ENCODE measurements at regions not wholly inside any gene's neighbourhood (a gene's known extent, or its start where the extent isn't known, plus 50 kb on each side); places are given as distances from the start of the nearest gene placed in this dataset.
A peak's percentile ranks its signal among the peaks of the same experiment; 100 is the strongest.

DNA sequence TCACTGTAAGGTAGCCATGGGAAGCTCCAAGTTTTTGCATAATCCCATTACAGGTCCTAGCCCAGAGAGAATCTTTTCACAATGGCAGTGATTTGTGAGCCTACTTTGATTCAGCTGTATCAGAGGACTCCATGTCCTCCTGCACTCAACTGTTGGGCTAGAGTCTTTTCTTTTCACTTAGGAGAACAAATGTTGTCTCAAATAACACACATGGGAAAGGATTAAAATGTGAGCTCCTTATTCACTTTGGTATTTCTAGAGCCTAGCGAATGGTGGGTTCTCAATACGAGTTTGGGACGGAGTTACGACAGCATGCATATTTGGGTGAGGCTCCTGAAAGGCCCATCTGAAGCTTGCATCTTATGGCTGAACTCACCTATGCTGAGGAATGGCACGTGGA lies 183.5 kb upstream of the STEAP4 start:
- DNase-seq: no peak
- Mint-ChIP-seq H3K4me3 (no peak overlapping the region), H3K27ac (peak overlapping the region in 1 of 3 experiments; percentile 29; a peak in 1 of 7 replicates), H3K27me3 (ENCODE audit: low read depth) (no peaks in the 10 kb centered on the region), H3K4me1 (peaks cover 15 to 20% of the 10 kb centered on the region in 2 experiments), H3K9me3 (no peaks in the 10 kb centered on the region; a peak in 1 of 5 replicates), H3K36me3 (ENCODE audit: insufficient read depth in 1 of 3, low read depth in 3 of 3) (no peaks in the 10 kb centered on the region)
- H4K20me1 ChIP-seq (ENCODE audit: control insufficient read depth, insufficient read depth, insufficient read length): no peaks in the 10 kb centered on the region
- H2BK120ac ChIP-seq (ENCODE audit: low read depth, low read length, poor library complexity, severe bottlenecking): no peak overlapping the region
- no peak overlapping the region for H4K8ac ChIP-seq (replicated peaks; ENCODE audit: insufficient read length, low read depth, low read length)
- H3K27ac ChIP-seq (ENCODE audit: insufficient read length, low read depth, low read length): no peak overlapping the region
- no peak overlapping the region for H3K18ac ChIP-seq (ENCODE audit: insufficient read length, low read depth, low read length)
- H3K79me1 ChIP-seq (ENCODE audit: insufficient read depth, low read depth, low read length, poor library complexity, severe bottlenecking): no peaks in the 10 kb centered on the region
- no peak overlapping the region for H3K9ac ChIP-seq (ENCODE audit: extremely low read depth, insufficient read length, low read length)
- no CpG with 5 or more reads among the region's 5 CpGs for WGBS (ENCODE audit: extremely low coverage, insufficient read length, low lambda C conversion rate)
- no peak overlapping the region for H3K4ac ChIP-seq (ENCODE audit: low read depth, low read length)
- H2BK15ac ChIP-seq (ENCODE audit: low read depth, low read length): no peak overlapping the region
- no peak overlapping the region for H3K14ac ChIP-seq (ENCODE audit: insufficient read depth, low read length)
- H4K5ac ChIP-seq (ENCODE audit: insufficient read length, low read depth, low read length): no peak overlapping the region
- H2BK12ac ChIP-seq (ENCODE audit: insufficient read length, low read depth, low read length): no peak overlapping the region
- H3K4me1 ChIP-seq (ENCODE audit: insufficient read depth, low read length): 0 out of 2 replicates have a peak, but pooled peaks cover 2% of the 10 kb centered on the region
- H3K4me2 ChIP-seq (ENCODE audit: insufficient read depth, insufficient read length, low read length): no peak overlapping the region
- no peak overlapping the region for H2AFZ ChIP-seq (ENCODE audit: low read length)
- no peaks in the 10 kb centered on the region for H3K23me2 ChIP-seq (ENCODE audit: insufficient read length, low read depth, low read length, poor library complexity, severe bottlenecking)
- H3K27me3 ChIP-seq (ENCODE audit: insufficient read depth, low read length): no peaks in the 10 kb centered on the region
- H2BK5ac ChIP-seq (ENCODE audit: insufficient read length, low read length): no peak overlapping the region
- no peaks in the 10 kb centered on the region for H3K79me2 ChIP-seq (ENCODE audit: insufficient read depth, low read length)
- H2AK5ac ChIP-seq (ENCODE audit: insufficient read length, low read length): no peak overlapping the region
- no peaks in the 10 kb centered on the region for H3K9me3 ChIP-seq (ENCODE audit: control insufficient read depth, low read depth, low read length)
- no peak overlapping the region for H3K23ac ChIP-seq (ENCODE audit: insufficient read length, low read depth, low read length)
- no peak overlapping the region for H4K91ac ChIP-seq (ENCODE audit: insufficient read length, low read depth, low read length)
- no peak overlapping the region for H3K56ac ChIP-seq (ENCODE audit: insufficient read length, low read depth, low read length)
- no peak overlapping the region for H3T11ph ChIP-seq (ENCODE audit: low read length)
- no peak overlapping the region for H2BK20ac ChIP-seq (ENCODE audit: low read depth, low read length, poor library complexity, severe bottlenecking)
- TF ChIP-seq CTCF (conservative IDR thresholded peaks at IDR 0.05): no peak
